Osteocyte (in vitro differentiated cells): ENCODE measurements at regions not wholly inside any gene's neighbourhood (a gene's known extent, or its start where the extent isn't known, plus 50 kb on each side); places are given as distances from the start of the nearest gene placed in this dataset.
"Not testable (repeated sequence)": the region's sequence is repeated elsewhere in the genome, so short reads cannot be mapped to it uniquely, and the experiment has no call there.

ENCODE experiments used
- DNase-seq: peaks from one replicate; pipeline ENCODE4 v3.0.0; 2021; ENCODE audit warnings: mixed read lengths; ENCODE audit not compliant: unreplicated experiment; ENCODE audit errors: extremely low spot score
- H3K27ac Mint-ChIP-seq: one replicate; pipeline ENCODE4 v1.8.0; 2021; ENCODE audit warnings: mild to moderate bottlenecking, mixed read lengths; ENCODE audit not compliant: unreplicated experiment
- H3K27me3 Mint-ChIP-seq: one replicate; pipeline ENCODE4 v1.8.0; 2021; ENCODE audit warnings: mixed read lengths; ENCODE audit not compliant: unreplicated experiment
- H3K36me3 Mint-ChIP-seq: one replicate; pipeline ENCODE4 v1.8.0; 2021; ENCODE audit warnings: mixed read lengths; ENCODE audit not compliant: unreplicated experiment
- H3K4me1 Mint-ChIP-seq: one replicate; pipeline ENCODE4 v1.8.0; 2021; ENCODE audit warnings: mixed read lengths; ENCODE audit not compliant: unreplicated experiment
- H3K4me3 Mint-ChIP-seq: one replicate; pipeline ENCODE4 v1.8.0; 2021; ENCODE audit warnings: mild to moderate bottlenecking, moderate library complexity, mixed read lengths; ENCODE audit not compliant: unreplicated experiment
- H3K9me3 Mint-ChIP-seq: one replicate; pipeline ENCODE4 v1.8.0; 2021; ENCODE audit warnings: mixed read lengths; ENCODE audit not compliant: unreplicated experiment
- TF ChIP-seq, protein P1 (sequence below): fragments of 200-600 bp; sonication (generic); IDR thresholded peaks from 2 replicates; pipeline ENCODE4 v1.5.0; 2021; ENCODE audit warnings: antibody characterized with exemption, mild to moderate bottlenecking, moderate library complexity

DNA sequence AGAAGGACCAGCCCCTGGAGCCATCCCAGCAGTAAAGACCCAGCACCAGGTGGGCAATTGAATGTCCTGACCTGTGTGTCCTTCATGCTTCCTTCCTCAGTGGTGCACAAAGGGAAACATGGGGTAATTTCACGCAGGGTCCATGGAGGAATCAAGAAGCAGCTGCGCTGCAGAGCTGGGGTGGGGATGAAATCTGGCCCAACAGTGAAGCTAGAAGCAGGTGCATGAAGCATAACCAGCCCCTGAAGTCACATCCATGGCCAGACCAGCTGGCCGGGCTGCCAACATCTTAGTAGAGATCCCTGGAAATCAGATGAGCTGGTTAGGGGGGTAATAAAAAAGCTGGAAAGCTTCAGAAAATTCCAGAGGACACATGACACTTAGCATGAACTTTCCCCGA lies 646.7 kb upstream of the DEFB115 start:
- Mint-ChIP-seq H3K4me3 (no peak overlapping the region), H3K4me1 (no peaks in the 10 kb centered on the region), H3K9me3 (peaks cover 54% of the 10 kb centered on the region), H3K27ac (no peak overlapping the region), H3K36me3 (no peaks in the 10 kb centered on the region), H3K27me3 (no peaks in the 10 kb centered on the region)
- TF ChIP-seq, protein P1, sequence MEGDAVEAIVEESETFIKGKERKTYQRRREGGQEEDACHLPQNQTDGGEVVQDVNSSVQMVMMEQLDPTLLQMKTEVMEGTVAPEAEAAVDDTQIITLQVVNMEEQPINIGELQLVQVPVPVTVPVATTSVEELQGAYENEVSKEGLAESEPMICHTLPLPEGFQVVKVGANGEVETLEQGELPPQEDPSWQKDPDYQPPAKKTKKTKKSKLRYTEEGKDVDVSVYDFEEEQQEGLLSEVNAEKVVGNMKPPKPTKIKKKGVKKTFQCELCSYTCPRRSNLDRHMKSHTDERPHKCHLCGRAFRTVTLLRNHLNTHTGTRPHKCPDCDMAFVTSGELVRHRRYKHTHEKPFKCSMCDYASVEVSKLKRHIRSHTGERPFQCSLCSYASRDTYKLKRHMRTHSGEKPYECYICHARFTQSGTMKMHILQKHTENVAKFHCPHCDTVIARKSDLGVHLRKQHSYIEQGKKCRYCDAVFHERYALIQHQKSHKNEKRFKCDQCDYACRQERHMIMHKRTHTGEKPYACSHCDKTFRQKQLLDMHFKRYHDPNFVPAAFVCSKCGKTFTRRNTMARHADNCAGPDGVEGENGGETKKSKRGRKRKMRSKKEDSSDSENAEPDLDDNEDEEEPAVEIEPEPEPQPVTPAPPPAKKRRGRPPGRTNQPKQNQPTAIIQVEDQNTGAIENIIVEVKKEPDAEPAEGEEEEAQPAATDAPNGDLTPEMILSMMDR = no peak
- peak; percentile 65 for DNase-seq

DNA sequence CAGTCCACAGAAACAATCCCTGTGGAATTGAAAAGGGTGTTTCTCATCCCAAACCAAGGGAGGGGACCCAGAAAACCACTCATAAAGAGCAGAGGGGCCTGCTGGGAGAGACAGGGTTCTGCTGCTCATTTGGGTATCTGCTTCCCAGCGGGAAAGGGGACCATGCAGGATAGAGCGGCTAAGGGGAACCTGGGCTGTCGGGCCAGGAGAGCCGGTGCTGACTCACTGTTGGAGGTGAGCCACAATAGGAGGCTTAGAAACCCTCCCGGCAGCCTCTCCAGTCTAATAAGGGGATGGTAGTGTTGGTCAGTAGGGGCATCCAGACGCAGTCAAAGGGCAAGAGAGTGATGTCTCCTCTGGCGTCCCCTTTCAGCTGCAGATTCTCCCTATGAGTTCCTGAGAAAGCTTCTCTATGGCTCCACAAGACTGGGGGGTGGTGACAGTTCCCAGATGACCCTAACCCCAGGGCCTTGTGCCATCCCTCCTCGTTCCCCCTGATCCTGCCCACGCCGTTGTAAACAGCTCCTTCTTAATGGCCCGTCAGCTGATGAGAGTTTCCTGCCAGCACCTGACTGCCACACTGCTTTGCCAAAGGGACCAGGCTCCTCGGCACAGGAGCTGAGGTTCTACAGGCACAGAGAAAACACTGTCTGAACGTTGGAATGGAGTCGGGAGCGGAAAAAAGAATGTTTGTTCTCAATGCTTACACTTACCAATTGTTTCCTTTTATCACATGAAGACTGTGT lies 646.1 kb upstream of the DEFB115 start:
- peak; percentile 79 for DNase-seq

DNA sequence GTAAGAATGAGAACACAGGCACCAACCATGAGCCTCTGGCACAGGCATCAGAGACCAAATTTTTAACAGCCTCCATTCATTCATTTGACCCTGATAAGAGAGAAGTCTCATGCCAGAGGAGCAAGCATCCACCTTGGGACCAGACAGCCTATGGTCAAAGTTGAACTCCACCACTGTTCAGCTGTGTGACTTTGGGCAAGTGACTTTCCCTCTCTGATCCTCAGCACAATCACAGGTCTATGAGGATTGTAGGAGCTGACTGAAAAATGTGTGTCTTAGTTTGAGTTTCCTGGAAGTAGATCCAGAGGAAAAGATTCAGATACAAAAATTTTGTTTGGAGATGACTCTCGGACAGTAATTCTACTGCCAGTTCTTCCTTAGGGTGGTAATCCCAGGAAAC lies 645.1 kb upstream of the DEFB115 start:
- peaks cover 39% of the 10 kb centered on the region for H3K9me3 Mint-ChIP-seq
- TF ChIP-seq, protein P1 = no peak
- DNase-seq = no peak

More for the DNA sequence above, 646.1 kb upstream of the DEFB115 start:
- TF ChIP-seq, protein P1 = no peak
- Mint-ChIP-seq H3K4me3 (no peak overlapping the region), H3K27ac (no peak overlapping the region), H3K36me3 (no peaks in the 10 kb centered on the region), H3K4me1 (no peaks in the 10 kb centered on the region), H3K9me3 (peaks cover 48% of the 10 kb centered on the region), H3K27me3 (no peaks in the 10 kb centered on the region)

DNA sequence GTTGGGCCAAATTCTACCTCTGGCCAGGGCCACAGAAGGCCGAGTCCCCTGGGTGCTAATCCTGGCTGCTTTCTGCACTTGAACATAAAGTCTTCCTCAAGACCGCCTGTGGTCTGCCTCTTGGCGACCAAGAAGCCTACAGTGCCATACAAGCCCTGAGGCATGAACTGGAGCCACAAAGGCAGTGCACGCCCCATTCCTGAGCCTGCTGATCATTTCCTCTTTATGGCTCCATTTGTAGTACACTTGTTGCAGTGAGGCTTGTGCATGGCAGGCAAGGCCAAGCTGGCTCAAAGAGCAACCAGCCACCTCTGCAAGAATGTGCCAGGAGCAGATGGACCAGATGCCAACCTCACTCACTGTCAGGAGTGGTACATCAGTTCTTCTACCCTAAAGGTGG lies 636.1 kb upstream of the DEFB115 start:
- not testable (repeated sequence) for H3K27ac Mint-ChIP-seq, H3K4me3 Mint-ChIP-seq, H3K4me1 Mint-ChIP-seq, H3K36me3 Mint-ChIP-seq, DNase-seq, H3K27me3 Mint-ChIP-seq
- H3K9me3 Mint-ChIP-seq = peaks cover 26% of the 10 kb centered on the region

More for the DNA sequence above, 645.1 kb upstream of the DEFB115 start:
- Mint-ChIP-seq H3K4me1 (no peaks in the 10 kb centered on the region), H3K4me3 (no peak overlapping the region), H3K36me3 (no peaks in the 10 kb centered on the region), H3K27me3 (no peaks in the 10 kb centered on the region), H3K27ac (no peak overlapping the region)

DNA sequence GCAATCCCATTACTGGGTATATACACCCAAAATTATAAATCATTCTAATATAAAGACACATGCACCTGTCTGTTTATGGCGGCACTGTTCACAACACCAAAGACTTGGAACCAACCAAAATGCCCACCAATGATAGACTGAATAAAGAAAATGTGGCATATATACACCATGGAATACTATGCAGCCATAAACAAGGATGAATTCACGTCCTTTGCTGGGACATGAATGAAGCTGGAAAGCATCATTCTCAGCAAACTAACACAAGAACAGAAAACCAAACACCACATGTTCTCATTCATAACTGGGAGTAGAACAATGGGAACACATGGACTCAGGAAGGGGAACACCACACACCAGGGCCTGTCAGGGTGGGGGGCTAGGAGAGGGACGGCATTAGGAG lies 633.2 kb upstream of the DEFB115 start:
- not testable (repeated sequence) for H3K36me3 Mint-ChIP-seq, H3K27ac Mint-ChIP-seq, H3K27me3 Mint-ChIP-seq, H3K4me1 Mint-ChIP-seq, DNase-seq, H3K4me3 Mint-ChIP-seq
- peaks cover 19% of the 10 kb centered on the region for H3K9me3 Mint-ChIP-seq

DNA sequence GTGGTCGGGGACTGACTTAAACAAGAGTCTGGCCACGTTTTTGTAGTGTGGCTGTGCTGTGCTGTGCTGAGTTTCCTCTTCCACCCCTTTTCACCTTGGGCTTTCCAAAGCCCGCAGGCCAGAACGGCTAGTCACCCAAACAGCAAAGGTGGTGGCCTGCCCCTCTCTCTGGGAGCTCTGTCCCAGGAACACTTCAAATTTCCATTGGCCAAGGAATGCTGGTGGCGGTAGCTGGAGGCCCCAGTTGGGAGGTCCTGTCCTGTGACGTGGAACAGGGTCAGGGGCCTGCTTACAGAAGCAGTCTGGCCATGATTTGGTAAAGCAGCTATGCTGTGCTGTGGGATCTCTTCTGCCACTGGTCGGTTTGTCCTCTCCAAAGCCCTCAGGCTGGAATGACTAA lies 628.1 kb upstream of the DEFB115 start:
- not testable (repeated sequence) for H3K4me3 Mint-ChIP-seq, H3K27me3 Mint-ChIP-seq, H3K27ac Mint-ChIP-seq, H3K36me3 Mint-ChIP-seq, H3K4me1 Mint-ChIP-seq
- peaks cover 38% of the 10 kb centered on the region for H3K9me3 Mint-ChIP-seq
- DNase-seq = peak; percentile 90
